K562 (cell line): ENCODE measurements at regions not wholly inside any gene's neighbourhood (a gene's known extent, or its start where the extent isn't known, plus 50 kb on each side); places are given as distances from the start of the nearest gene placed in this dataset.

Source experiments
- ARID1B ChIP-seq: fragments of 450-650 bp; IDR thresholded peaks from 2 replicates; pipeline ENCODE4 v1.6.1; 2016; ENCODE audit warnings: antibody characterized with exemption, mild to moderate bottlenecking, inconsistent platforms
- EP300 ChIP-seq: IDR thresholded peaks from 2 replicates; pipeline ENCODE4 v1.6.1; 2012; ENCODE audit warnings: low read length, improper control_type of control experiment
- LARP7 ChIP-seq: fragments of 450-650 bp; IDR thresholded peaks from 2 replicates; pipeline ENCODE4 v1.6.1; 2016
- SRSF1 ChIP-seq: fragments of 200-400 bp; formaldehyde crosslinking; IDR thresholded peaks from 2 replicates; pipeline ENCODE4 v1.6.1; 2017; ENCODE audit warnings: mild to moderate bottlenecking, low read depth, low read length, moderate library complexity
- STAT5B ChIP-seq: fragments of 250-450 bp; sonication (Bioruptor Pico); IDR thresholded peaks from 2 replicates; pipeline ENCODE4 v1.8.0; 2021; ENCODE audit warnings: mild to moderate bottlenecking, inconsistent platforms
- YY1 ChIP-seq, 3 experiments: IDR thresholded peaks; 2 replicates each; pipeline ENCODE4 v1.6.1; 2011; ENCODE audit warnings: low read length in 2 of 3, mild to moderate bottlenecking in 2 of 3, moderate library complexity in 2 of 3, borderline replicate concordance in 1 of 3, control low read depth in 1 of 3, low read depth in 1 of 3; ENCODE audit not compliant: insufficient read depth in 3 of 3, insufficient replicate concordance in 2 of 3, control insufficient read depth in 1 of 3, insufficient read length in 1 of 3; ENCODE audit errors: extremely low read depth in 1 of 3

- TF ChIP-seq ARID1B (no peak), SRSF1 (no peak), LARP7 (no peak), EP300 (no peak), STAT5B (CRISPR knock-in tag) (no peak), YY1 (IDR thresholded peaks at IDR 0.05; ENCODE audit: borderline replicate concordance in 1 of 3, control insufficient read depth in 1 of 3, extremely low read depth in 1 of 3, insufficient read depth in 3 of 3, insufficient read length in 1 of 3, insufficient replicate concordance in 2 of 3, low read depth in 1 of 3, low read length in 2 of 3) (no peak)
These were observed 550.3 kb downstream of the UTRN start for GRCh38 chr6:144835322-144835973.
